GM12892 (cell line): ENCODE measurements at regions not wholly inside any gene's neighbourhood (a gene's known extent, or its start where the extent isn't known, plus 50 kb on each side); places are given as distances from the start of the nearest gene placed in this dataset.

Experiments used
- POLR2A ChIP-seq: IDR thresholded peaks from 2 replicates; pipeline ENCODE4 v1.6.1; 2011; ENCODE audit warnings: low read depth, low read length, control low read depth
- TAF1 ChIP-seq: IDR thresholded peaks from 2 replicates; pipeline ENCODE4 v1.6.1; 2011; ENCODE audit warnings: low read depth, mild to moderate bottlenecking, control low read depth, low read length, borderline replicate concordance

DNA sequence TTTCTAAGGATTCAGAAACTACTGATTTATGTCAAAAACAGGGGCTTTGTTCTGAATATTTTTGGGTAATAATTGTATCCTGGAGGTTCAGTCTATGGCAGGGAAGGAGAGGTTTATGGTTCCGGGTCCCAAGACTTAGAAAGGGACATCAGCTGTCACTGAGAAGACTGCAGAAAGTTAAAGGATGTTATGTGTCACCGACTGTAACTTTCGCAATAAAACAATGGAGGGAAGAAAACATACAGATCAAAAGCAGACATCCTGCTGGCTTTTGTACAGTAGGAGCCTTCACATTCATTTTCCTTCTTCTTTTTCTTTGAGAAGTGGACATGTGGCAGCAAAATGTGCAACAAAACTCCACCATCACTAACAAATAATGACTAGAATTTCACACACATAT is 900.7 kb upstream of the SOX11 start:
- TF ChIP-seq POLR2A: no peak
- TF ChIP-seq TAF1: no peak
